ENCODE measurements at regions not wholly inside any gene's neighbourhood (a gene's known extent, or its start where the extent isn't known, plus 50 kb on each side); places are given as distances from the start of the nearest gene placed in this dataset.
A peak's percentile ranks its signal among the peaks of the same experiment; 100 is the strongest.

DNA sequence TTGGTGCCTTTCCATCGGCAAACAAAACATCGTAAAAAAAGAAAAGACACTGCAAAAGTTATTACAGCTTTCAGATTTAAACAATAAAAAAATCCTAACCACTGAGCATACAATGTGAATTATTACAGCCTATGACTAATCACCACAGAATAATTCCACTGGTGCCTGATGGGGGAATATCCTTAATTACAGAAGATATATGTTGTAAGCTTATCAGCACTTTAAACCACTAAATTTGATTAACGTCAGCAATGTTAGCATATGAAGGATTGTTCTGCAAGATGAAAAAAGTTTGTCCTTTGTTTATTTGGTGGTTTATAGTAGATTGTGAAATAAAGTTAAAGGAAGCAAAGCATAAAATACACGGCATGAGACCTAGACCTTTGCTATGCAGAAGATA lies 210.2 kb upstream of the ADAMTS3 start:
- no peak overlapping the region for H3K4me3 ChIP-seq
- H3K27ac ChIP-seq, result no peak overlapping the region
- no peaks in the 10 kb centered on the region for H3K27me3 ChIP-seq
- whole genome bisulfite sequencing, 2 donors, result 14 to 70% methylated on average over 4 of the region's 4 CpGs
- no peak for DNase-seq
- H3K4me1 ChIP-seq, result no peaks in the 10 kb centered on the region
- no peaks in the 10 kb centered on the region for H3K9me3 ChIP-seq
- no peaks in the 10 kb centered on the region for H3K36me3 ChIP-seq
- intact Hi-C loops (cut with DNase I), result no loop called here
- no peak for TF ChIP-seq POLR2A (IDR thresholded peaks at IDR 0.05)
- no peak for TF ChIP-seq EP300 (IDR thresholded peaks at IDR 0.05)
- TF ChIP-seq, protein P1, sequence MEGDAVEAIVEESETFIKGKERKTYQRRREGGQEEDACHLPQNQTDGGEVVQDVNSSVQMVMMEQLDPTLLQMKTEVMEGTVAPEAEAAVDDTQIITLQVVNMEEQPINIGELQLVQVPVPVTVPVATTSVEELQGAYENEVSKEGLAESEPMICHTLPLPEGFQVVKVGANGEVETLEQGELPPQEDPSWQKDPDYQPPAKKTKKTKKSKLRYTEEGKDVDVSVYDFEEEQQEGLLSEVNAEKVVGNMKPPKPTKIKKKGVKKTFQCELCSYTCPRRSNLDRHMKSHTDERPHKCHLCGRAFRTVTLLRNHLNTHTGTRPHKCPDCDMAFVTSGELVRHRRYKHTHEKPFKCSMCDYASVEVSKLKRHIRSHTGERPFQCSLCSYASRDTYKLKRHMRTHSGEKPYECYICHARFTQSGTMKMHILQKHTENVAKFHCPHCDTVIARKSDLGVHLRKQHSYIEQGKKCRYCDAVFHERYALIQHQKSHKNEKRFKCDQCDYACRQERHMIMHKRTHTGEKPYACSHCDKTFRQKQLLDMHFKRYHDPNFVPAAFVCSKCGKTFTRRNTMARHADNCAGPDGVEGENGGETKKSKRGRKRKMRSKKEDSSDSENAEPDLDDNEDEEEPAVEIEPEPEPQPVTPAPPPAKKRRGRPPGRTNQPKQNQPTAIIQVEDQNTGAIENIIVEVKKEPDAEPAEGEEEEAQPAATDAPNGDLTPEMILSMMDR (IDR thresholded peaks at IDR 0.05), result no peak
- TF ChIP-seq POLR2AphosphoS5 (IDR thresholded peaks at IDR 0.05), result no peak

DNA sequence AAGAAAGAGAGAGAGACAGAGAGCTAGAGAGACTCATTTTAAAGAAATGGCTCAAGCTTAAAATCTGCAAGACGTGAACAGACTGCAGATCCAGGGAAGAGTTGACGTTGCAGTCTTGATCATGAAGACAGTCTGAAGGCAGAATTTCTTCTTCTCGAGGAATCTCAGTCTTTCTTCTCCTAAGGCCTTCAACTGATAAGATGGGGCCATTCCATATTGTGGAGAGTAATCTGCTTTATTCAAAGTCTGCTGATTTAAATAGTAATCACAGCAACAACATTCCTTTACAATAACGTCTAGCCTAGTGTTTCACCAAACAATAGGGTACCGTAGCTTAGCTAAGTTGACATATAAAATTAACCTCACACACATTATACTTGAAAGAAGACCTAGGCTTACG lies 208.4 kb upstream of the ADAMTS3 start:
- Histone ChIP-seq H3K4me1 (no peaks in the 10 kb centered on the region), H3K27me3 (no peaks in the 10 kb centered on the region), H3K27ac (no peak overlapping the region), H3K36me3 (no peaks in the 10 kb centered on the region), H3K4me3 (no peak overlapping the region), H3K9me3 (no peaks in the 10 kb centered on the region)
- no peak for DNase-seq
- 61 to 83% methylated on average over 6 of the region's 6 CpGs for WGBS, 2 donors
- intact Hi-C loops (cut with DNase I), result no loop called here
- TF ChIP-seq POLR2A (IDR thresholded peaks at IDR 0.05) (no peak), POLR2AphosphoS5 (IDR thresholded peaks at IDR 0.05) (no peak), EP300 (IDR thresholded peaks at IDR 0.05) (no peak)
- TF ChIP-seq, protein P1 (IDR thresholded peaks at IDR 0.05), result no peak

DNA sequence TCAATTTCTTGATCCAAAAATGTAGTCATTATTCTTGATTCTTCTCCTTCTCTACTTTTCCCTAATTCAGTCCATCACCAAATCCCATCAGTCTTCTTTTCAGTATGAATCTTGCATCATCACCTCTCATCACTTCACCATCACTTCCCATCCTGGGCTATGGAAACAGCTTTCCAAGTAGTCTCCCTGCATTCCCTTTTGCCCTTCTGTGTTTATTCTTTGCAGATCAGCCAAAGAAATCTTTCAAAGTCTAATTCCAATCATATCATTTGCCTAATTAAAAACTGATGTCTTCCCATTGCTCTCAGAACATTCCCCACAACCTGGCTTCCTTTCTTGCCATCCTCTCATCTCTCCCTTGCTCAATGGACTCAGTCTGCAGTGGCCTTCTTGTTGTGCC lies 201.7 kb upstream of the ADAMTS3 start:
- H3K4me1 ChIP-seq, result no peaks in the 10 kb centered on the region
- no peak for DNase-seq
- no peaks in the 10 kb centered on the region for H3K27me3 ChIP-seq
- TF ChIP-seq EP300 (IDR thresholded peaks at IDR 0.05) (no peak), POLR2A (IDR thresholded peaks at IDR 0.05) (no peak), POLR2AphosphoS5 (IDR thresholded peaks at IDR 0.05) (no peak)
- TF ChIP-seq, protein P1 (IDR thresholded peaks at IDR 0.05), result no peak
- no peak overlapping the region for H3K4me3 ChIP-seq
- no peaks in the 10 kb centered on the region for H3K36me3 ChIP-seq
- H3K9me3 ChIP-seq, result no peaks in the 10 kb centered on the region
- intact Hi-C loops (cut with DNase I), result no loop called here
- H3K27ac ChIP-seq, result no peak overlapping the region

DNA sequence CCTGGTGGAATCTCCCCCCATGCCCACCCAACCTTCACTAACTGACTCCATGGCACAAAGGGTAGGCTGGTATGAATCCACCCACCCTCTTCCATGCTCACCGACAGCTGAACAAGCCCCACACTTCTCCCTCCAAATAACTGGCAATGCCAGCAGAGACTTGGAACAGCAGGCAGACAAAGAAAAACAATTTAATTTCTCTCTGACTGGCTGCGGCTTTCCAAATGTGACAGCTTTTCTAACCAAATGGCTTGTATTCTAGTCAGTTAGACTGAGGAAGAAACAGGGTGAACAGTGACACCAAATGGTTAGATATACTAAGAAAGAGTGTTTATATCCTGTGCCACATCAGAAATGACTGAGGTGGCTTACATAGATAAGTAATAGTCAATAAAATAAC lies 199.3 kb upstream of the ADAMTS3 start:
- intact Hi-C loops (cut with DNase I), result no loop called here
- 84 to 87% methylated on average over 2 of the region's 2 CpGs for WGBS, 2 donors
- H3K27me3 ChIP-seq, result no peaks in the 10 kb centered on the region

More for the DNA sequence above, 199.3 kb upstream of the ADAMTS3 start:
- Histone ChIP-seq H3K9me3 (no peaks in the 10 kb centered on the region), H3K4me1 (no peaks in the 10 kb centered on the region), H3K36me3 (no peaks in the 10 kb centered on the region), H3K27ac (peak overlapping the region in 1 of 4 donors; percentile 29), H3K4me3 (no peak overlapping the region)
- DNase-seq, result no peak
- TF ChIP-seq POLR2AphosphoS5 (IDR thresholded peaks at IDR 0.05), result no peak
- no peak for TF ChIP-seq EP300 (IDR thresholded peaks at IDR 0.05)
- TF ChIP-seq, protein P1 (IDR thresholded peaks at IDR 0.05), result no peak
- TF ChIP-seq POLR2A (IDR thresholded peaks at IDR 0.05), result no peak

All from sigmoid colon (tissue), 6 donors.